ENCODE measurements at regions not wholly inside any gene's neighbourhood (a gene's known extent, or its start where the extent isn't known, plus 50 kb on each side); places are given as distances from the start of the nearest gene placed in this dataset.

GRCh38 chr2:19434413-19434812, 76.0 kb upstream of the OSR1 start:
- Mint-ChIP-seq H3K4me3 (no peak overlapping the region), H3K4me1 (no peaks in the 10 kb centered on the region), H3K27ac (no peak overlapping the region), H3K9me3 (ENCODE audit: insufficient read depth) (no peaks in the 10 kb centered on the region), H3K27me3 (peaks cover 10% of the 10 kb centered on the region)
- Histone ChIP-seq H3K4me3 (ENCODE audit: control extremely low read depth in 1 of 5, extremely low read depth in 1 of 5, insufficient read depth in 1 of 5, low read depth in 2 of 5, low read length in 4 of 5) (no peak overlapping the region), H3K9me3 (ENCODE audit: control extremely low read depth in 1 of 3, control insufficient read depth in 2 of 3, insufficient read depth in 1 of 3, low read length in 2 of 3) (no peaks in the 10 kb centered on the region), H3K27ac (ENCODE audit: low read length in 2 of 2) (no peak overlapping the region), H2AFZ (ENCODE audit: insufficient read depth, low read depth, low read length, poor library complexity, severe bottlenecking) (no peak overlapping the region), H3K36me3 (replicated peaks in 1 of 2; ENCODE audit: control extremely low read depth in 1 of 2, control insufficient read depth in 1 of 2, extremely low read depth in 1 of 2, insufficient read depth in 2 of 2, low read length in 1 of 2) (no peaks in the 10 kb centered on the region), H4K20me1 (ENCODE audit: control insufficient read depth, insufficient read depth, low read length, poor library complexity, severe bottlenecking) (no peaks in the 10 kb centered on the region), H3K27me3 (replicated peaks in 1 of 4; ENCODE audit: control extremely low read depth in 1 of 4, control insufficient read depth in 3 of 4, insufficient read depth in 4 of 4, low read length in 3 of 4) (peaks cover 0 to 5% (median 2%) of the 10 kb centered on the region in 4 experiments), H3K79me2 (ENCODE audit: control insufficient read depth, insufficient read depth, low read length) (no peaks in the 10 kb centered on the region), H3K4me1 (ENCODE audit: control insufficient read depth in 2 of 2, insufficient read depth in 2 of 2, low read length in 2 of 2) (no peaks in the 10 kb centered on the region), H3K4me2 (replicated peaks; ENCODE audit: low read depth, low read length, poor library complexity, severe bottlenecking) (no peak overlapping the region), H3K9ac (ENCODE audit: low read length) (no peak overlapping the region)
- POLR2A ChIA-PET = no interaction called here
- intact Hi-C loops (cut with micrococcal nuclease) = no loop called here
- CTCF ChIA-PET = no interaction called here
- no peak for TF ChIP-seq CTCF (IDR thresholded peaks at IDR 0.05)
- ATAC-seq (ENCODE audit: low read depth) (no peak), DNase-seq (no peak)

GRCh38 chr2:19426941-19427340, 68.5 kb upstream of the OSR1 start:
- H3K4me3 ChIP-seq (ENCODE audit: control extremely low read depth in 1 of 5, extremely low read depth in 1 of 5, insufficient read depth in 1 of 5, low read depth in 2 of 5, low read length in 4 of 5) = no peak overlapping the region
- no peaks in the 10 kb centered on the region for H3K36me3 ChIP-seq (replicated peaks in 1 of 2; ENCODE audit: control extremely low read depth in 1 of 2, control insufficient read depth in 1 of 2, extremely low read depth in 1 of 2, insufficient read depth in 2 of 2, low read length in 1 of 2)
- H3K4me2 ChIP-seq (replicated peaks; ENCODE audit: low read depth, low read length, poor library complexity, severe bottlenecking) = no peak overlapping the region
- ChIA-PET POLR2A (no interaction called here), CTCF (no interaction called here)
- H3K9me3 ChIP-seq (ENCODE audit: control extremely low read depth in 1 of 3, control insufficient read depth in 2 of 3, insufficient read depth in 1 of 3, low read length in 2 of 3) = no peaks in the 10 kb centered on the region
- Mint-ChIP-seq H3K9me3 (ENCODE audit: insufficient read depth) (no peaks in the 10 kb centered on the region), H3K4me1 (no peaks in the 10 kb centered on the region), H3K4me3 (no peak overlapping the region), H3K27ac (no peak overlapping the region), H3K27me3 (peaks cover 9% of the 10 kb centered on the region)
- H3K27ac ChIP-seq (ENCODE audit: low read length in 2 of 2) = no peak overlapping the region
- no peaks in the 10 kb centered on the region for H3K27me3 ChIP-seq (replicated peaks in 1 of 4; ENCODE audit: control extremely low read depth in 1 of 4, control insufficient read depth in 3 of 4, insufficient read depth in 4 of 4, low read length in 3 of 4)
- H3K9ac ChIP-seq (ENCODE audit: low read length) = no peak overlapping the region
- no peak for TF ChIP-seq CTCF (IDR thresholded peaks at IDR 0.05)
- no peak for TF ChIP-seq EZH2 (IDR thresholded peaks at IDR 0.05; ENCODE audit: borderline replicate concordance, insufficient read depth, low read depth, low read length, poor library complexity, severe bottlenecking)
- H4K20me1 ChIP-seq (ENCODE audit: control insufficient read depth, insufficient read depth, low read length, poor library complexity, severe bottlenecking) = no peaks in the 10 kb centered on the region
- intact Hi-C loops (cut with micrococcal nuclease) = no loop called here
- ATAC-seq (ENCODE audit: low read depth) (no peak), DNase-seq (no peak)
- WGBS (ENCODE audit: insufficient coverage) = 90% methylated on average over 3 of the region's 6 CpGs
- no peaks in the 10 kb centered on the region for H3K79me2 ChIP-seq (ENCODE audit: control insufficient read depth, insufficient read depth, low read length)
- H3K4me1 ChIP-seq (ENCODE audit: control insufficient read depth in 2 of 2, insufficient read depth in 2 of 2, low read length in 2 of 2) = no peaks in the 10 kb centered on the region
- H2AFZ ChIP-seq (ENCODE audit: insufficient read depth, low read depth, low read length, poor library complexity, severe bottlenecking) = no peak overlapping the region

Measured in B cell (primary cell).